ENCODE measurements at regions not wholly inside any gene's neighbourhood (a gene's known extent, or its start where the extent isn't known, plus 50 kb on each side); places are given as distances from the start of the nearest gene placed in this dataset.
"Not testable (repeated sequence)": the region's sequence is repeated elsewhere in the genome, so short reads cannot be mapped to it uniquely, and the experiment has no call there.

DNA sequence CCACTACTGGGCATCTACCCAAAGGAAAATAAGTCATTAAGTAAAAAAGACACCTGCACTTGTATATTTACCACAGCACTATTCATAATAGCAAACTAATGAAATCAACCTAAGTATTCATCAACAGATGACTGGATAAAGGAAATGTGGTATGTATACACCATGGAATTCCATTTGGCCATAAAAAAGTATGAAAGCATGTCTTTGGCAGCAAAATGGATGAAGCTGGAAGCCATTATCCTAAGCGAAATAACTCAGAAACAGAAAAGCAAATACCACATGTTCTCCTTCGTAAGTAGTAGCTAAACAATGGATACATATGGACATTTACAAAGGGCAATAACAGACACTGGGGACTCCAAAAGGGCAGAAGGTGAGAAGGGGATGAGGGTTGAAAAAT lies 485.7 kb upstream of the BRINP3 start:
- DNase-seq (ENCODE audit: low spot score) = no peak

GRCh38 chr1:190975827-190976226 lies 498.2 kb upstream of the BRINP3 start:
- DNase-seq (ENCODE audit: low spot score) = no peak

DNA sequence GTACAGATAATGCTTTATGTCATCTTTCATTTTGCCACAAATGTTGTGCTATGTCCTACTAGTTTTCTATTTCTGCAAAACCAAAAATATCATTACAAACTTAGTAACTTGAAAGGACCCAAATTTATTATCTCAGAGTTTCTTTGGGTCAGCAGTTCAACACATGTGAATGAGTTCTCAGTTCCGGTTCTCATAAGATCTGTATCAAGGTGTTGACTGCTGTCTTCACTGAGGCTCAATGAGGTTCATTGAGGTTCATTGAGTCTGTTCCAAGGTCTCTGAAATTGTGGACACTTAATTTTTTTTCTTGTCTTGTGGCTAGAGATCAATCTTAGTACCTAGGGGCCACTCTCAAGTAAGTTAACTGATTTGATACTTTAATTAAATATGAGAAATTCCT lies 525.1 kb upstream of the BRINP3 start:
- no peak for DNase-seq (ENCODE audit: low spot score)

DNA sequence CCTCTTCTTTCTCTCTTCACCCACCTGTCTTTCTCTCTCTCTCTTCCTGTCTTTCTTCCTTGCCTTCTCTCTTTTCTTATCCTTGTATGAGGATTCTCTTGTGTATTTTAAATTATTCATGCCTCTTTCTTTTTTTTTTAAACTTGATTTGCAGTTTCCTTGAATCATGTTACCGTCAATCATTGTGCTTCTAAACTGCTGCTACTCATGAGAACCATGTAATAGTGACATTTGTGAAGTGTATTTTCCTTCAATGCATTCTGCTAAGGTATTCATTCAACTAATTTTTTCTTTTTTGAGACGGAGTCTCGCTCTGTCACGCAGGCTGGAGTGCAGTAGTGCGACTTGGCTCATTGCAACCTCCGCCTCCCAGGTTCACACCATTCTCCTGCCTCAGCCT lies 539.1 kb upstream of the BRINP3 start:
- DNase-seq (ENCODE audit: low spot score) = no peak

- no peak for DNase-seq (ENCODE audit: low spot score)
Measured at GRCh38 chr1:191022856-191023255, 545.2 kb upstream of the BRINP3 start.

DNA sequence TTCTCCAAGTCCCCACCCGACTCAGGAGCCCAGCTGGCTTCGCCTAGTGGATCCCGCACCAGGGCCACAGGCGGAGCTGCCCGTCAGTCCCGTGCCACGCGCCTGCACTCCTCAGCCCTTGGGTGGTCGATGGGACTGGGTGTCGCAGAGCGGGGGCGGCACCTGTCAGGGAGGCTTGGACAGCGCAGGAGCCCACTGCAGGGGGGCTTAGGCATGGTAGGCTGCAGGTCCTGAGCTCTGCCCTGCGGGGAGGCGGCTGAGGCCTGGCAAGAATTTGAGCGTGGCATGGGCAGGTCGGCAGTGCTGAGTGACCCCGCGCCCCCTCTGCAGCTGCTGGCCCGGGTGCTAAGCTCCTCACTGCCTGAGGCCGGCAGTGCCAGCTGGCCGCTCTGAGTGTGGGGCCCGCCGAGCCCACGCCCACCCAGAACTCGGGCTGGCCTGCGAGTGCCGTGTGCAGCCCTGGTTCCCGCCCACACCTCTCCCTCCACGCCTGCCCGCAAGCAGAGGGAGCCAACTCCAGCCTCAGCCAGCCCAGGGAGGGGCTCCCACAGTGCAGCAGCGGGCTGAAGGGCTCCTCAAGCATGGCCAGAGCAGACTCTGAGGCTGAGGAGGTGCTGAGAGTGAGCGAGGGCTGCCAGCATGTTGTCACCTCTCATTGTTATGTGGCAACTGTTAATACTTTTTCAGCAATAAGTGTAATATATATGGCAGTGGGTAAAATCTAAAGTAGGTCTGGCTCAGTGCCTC lies 548.4 kb upstream of the BRINP3 start:
- DNase-seq (ENCODE audit: low spot score) = no peak

GRCh38 chr1:191026828-191027227 lies 549.2 kb upstream of the BRINP3 start:
- no peak for DNase-seq (ENCODE audit: low spot score)

GRCh38 chr1:191034132-191034531 lies 556.5 kb upstream of the BRINP3 start:
- no peak for DNase-seq (ENCODE audit: low spot score)

DNA sequence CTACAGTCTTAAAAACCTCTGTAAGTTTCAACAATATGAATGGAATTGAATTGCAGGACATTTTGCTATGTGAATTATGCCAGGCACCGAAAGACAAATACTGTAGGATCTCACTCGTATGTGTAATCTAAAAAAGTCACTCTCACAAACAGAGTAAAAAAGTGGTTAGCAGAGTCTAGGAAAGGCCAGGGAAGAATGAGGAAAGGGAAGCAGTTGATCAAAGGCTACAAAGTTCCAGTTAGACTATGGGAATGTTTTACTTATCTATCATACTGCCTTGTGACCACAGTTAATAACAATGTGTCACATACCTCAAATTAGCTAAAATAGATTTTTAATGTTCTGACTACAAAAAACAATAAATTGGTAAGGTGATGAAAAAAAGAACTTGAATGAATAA lies 565.4 kb upstream of the BRINP3 start:
- DNase-seq (ENCODE audit: low spot score) = no peak

GRCh38 chr1:191049781-191050180 lies 572.1 kb upstream of the BRINP3 start:
- DNase-seq (ENCODE audit: low spot score) = no peak

DNA sequence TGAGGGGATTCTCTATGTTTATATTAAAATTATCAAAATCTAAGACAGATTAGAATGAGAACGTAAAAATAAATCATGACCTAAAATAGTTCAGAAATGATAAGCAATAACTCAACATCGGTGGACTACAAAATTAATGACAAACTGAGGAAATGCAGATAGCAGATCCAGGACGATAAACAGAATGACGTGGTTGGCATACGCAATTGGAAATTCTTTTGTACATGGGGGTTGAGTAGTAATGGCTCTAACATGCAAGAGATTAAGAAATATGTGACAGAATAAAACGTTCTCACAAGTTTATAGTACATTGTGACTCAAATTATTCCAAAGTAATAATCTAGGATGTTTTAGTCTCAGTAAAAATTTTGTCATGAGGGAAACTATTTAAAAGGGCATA lies 575.2 kb upstream of the BRINP3 start:
- DNase-seq (ENCODE audit: low spot score) = no peak

- DNase-seq (ENCODE audit: low spot score) = no peak
Measured at GRCh38 chr1:191065346-191065745, 587.7 kb upstream of the BRINP3 start.

DNA sequence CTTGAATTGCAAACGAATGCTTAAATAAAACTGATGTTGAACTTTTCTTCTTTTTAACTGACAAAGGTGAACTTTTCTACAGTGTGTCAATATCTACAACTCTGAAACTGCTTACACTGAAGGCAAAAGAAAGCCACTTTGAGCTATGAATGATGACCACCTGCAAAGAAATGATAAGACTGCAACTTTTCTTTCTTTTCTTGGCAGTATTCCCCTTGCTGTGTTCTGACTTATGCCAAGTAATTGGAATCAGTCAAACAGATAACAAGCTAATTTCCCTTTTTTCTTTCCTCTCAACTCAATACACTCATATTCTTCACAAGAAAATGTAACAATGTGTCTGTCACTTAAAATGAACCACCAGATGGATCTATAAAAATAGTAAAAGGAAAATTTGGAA lies 588.1 kb upstream of the BRINP3 start:
- no peak for DNase-seq (ENCODE audit: low spot score)

GRCh38 chr1:191074881-191075280 lies 597.2 kb upstream of the BRINP3 start:
- DNase-seq (ENCODE audit: low spot score) = no peak

DNA sequence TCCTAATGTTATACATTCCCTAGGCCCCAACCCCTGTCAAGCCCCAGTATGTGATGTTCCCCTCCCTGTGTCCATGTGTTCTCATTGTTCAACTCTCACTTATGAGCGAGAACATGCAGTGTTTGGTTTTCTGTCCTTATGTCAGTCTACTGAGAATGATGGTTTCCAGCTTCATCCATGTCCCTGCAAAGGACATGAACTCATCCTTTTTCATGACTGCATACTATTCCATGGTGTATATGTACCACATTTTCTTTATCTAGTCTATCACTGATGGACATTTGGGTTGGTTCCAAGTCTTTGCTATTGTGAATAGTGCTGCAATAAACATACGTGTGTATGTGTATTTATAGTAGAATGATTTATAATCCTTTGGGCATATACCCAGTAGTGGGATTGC lies 605.4 kb upstream of the BRINP3 start:
- DNase-seq (ENCODE audit: low spot score) = not testable (repeated sequence)

DNA sequence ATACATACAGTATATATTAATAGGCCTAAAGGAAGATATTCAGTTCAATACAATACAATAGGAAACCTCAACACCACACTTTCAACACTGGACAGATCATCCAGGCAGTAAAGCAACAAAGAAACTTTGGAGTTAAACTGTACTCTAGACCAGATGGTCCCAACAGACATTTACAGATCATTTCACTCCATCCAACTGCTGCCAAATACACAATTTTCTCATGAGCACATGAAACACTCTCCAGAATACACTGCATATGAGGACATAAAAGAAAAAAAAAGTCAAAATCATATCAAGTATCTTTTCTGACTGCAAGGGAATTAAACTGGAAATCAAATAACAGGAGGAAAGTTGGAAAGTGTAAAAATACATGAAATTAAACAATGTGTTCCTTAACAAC lies 607.5 kb upstream of the BRINP3 start:
- no peak for DNase-seq (ENCODE audit: low spot score)

DNA sequence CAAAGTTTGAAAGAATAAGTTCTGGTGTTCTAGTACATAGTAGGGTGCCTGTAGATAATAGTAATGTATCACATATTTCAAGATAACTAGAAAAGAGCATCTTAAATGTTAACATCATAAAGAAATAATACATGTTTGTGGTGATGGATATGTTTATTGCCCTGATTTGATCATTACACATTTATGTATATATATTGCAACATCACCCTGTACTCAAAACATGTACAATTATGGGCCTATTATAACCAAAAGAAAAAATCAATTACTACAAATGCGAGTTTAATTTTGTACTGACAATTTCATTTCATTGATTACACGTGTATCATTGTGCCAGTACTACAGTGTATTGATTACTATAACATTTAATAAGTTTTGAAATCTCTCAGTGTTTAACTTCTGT lies 609.2 kb upstream of the BRINP3 start:
- DNase-seq (ENCODE audit: low spot score) = no peak

- no peak for DNase-seq (ENCODE audit: low spot score)
Measured at GRCh38 chr1:191096405-191096804, 618.7 kb upstream of the BRINP3 start.

DNA sequence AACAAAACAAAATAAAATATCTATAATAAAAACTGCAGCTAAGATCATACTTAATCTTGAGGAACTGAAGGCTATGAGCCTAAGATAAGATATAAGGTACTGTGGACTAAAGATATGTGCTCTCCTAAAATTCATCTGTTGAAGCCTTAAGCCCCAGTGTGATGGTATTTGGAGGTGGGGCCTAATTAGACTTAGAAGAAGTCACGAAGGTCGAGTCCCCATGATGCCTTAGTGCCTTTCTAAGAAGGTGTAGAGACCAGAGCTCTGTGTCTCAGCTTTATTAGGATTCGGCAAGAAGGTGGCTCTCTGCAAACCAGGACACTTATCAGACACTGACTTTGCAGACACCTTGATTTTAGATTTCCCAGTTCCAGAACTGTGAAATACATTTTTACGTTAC lies 622.0 kb upstream of the BRINP3 start:
- DNase-seq (ENCODE audit: low spot score) = no peak

GRCh38 chr1:191101960-191102359 lies 624.3 kb upstream of the BRINP3 start:
- no peak for DNase-seq (ENCODE audit: low spot score)

GRCh38 chr1:191125950-191126349 lies 648.3 kb upstream of the BRINP3 start:
- no peak for DNase-seq (ENCODE audit: low spot score)

DNA sequence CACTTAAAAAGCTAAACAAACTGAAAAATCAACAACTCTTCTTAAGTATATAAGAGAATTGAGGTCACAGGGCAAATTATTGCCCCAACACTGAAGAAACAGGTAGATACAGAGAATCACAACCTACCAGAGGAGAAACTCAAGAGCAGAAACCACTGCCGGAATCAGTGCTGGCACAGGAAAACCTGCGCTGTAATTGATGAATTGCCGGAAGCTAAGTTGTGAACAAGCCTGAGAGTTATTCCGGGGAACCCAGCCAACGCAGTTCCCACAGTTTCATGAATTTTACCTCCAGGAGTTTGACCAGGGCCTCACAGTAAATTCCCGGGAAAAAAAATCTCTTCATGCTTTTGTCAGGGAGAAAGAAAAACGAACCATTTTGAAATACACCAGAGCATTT lies 657.1 kb upstream of the BRINP3 start:
- no peak for DNase-seq (ENCODE audit: low spot score)

GRCh38 chr1:191140038-191140437 lies 662.4 kb upstream of the BRINP3 start:
- no peak for DNase-seq (ENCODE audit: low spot score)

- no peak for DNase-seq (ENCODE audit: low spot score)
Measured at GRCh38 chr1:191142748-191143147, 665.1 kb upstream of the BRINP3 start.

All from SK-N-DZ (cell line).